GM12878 (cell line): ENCODE measurements at regions not wholly inside any gene's neighbourhood (a gene's known extent, or its start where the extent isn't known, plus 50 kb on each side); places are given as distances from the start of the nearest gene placed in this dataset.

Experiments
- ATAC-seq: fragments of 200-7000 bp; cut with Tn5 transposase; 3 replicates; pipeline ENCODE4 v1.9.1; 2020; ENCODE audit warnings: mild to moderate bottlenecking, moderate library complexity
- BruUV-seq: library from RNA; stranded (reverse); fragments of 400-500 nt; replicated peaks from 2 replicates; lab custom pipeline; 2021; lab: Mats Ljungman, UMichigan
- CTCF ChIA-PET: fragments of 300-600 bp; sonication (Branson Sonifier 250); formaldehyde crosslinking; extraction: SDS; loops from one replicate; lab custom pipeline; 2021; ENCODE audit warnings: inconsistent platforms; lab: Yijun Ruan, JAX
- POLR2A ChIA-PET: fragments of 350-600 bp; formaldehyde crosslinking; extraction: SDS; loops from one replicate; lab custom pipeline; 2021; ENCODE audit warnings: inconsistent platforms; lab: Charles Lee
- RAD21 ChIA-PET: fragments of 300-600 bp; sonication (Branson Sonifier 250); formaldehyde crosslinking; loops from one replicate; lab custom pipeline; 2023; ENCODE audit warnings: antibody characterized with exemption; ENCODE audit not compliant: unreplicated experiment; lab: Charles Lee
- SMC1A ChIA-PET: fragments of 300-600 bp; sonication (Branson Sonifier 250); formaldehyde crosslinking; loops from one replicate; lab custom pipeline; 2023; ENCODE audit not compliant: unreplicated experiment, uncharacterized antibody; lab: Charles Lee
- DNase-seq: peaks from one replicate; pipeline ENCODE4 v3.0.0-alpha.2; 2011; ENCODE audit warnings: low read depth, low spot score
- FAIRE-seq: peaks from 3 replicates; lab custom pipeline; 2011; peaks lifted over from hg19 to GRCh38; lab: Jason Lieb, UNC
- H2AFZ ChIP-seq: 2 replicates; pipeline ENCODE4 v1.6.0; 2011; ENCODE audit warnings: low read depth, low read length, control low read depth; ENCODE audit not compliant: control insufficient read depth
- H3K27ac ChIP-seq: 2 replicates; pipeline ENCODE4 v1.5.1; 2011; ENCODE audit warnings: control low read depth; ENCODE audit not compliant: control insufficient read depth, insufficient read depth
- H3K27me3 ChIP-seq, 2 experiments: replicated peaks in 1 of 2; 2 replicates each; pipeline versions ENCODE4 v1.6.0 to v1.6.1; 2011; ENCODE audit warnings: low read length in 1 of 2; ENCODE audit not compliant: control insufficient read depth in 2 of 2, insufficient read depth in 2 of 2
- H3K36me3 ChIP-seq, 2 experiments: 2 replicates each; pipeline ENCODE4 v1.5.1; 2011; ENCODE audit warnings: low read length in 1 of 2; ENCODE audit not compliant: control insufficient read depth in 2 of 2, insufficient read depth in 2 of 2
- H3K4me1 ChIP-seq: 2 replicates; pipeline ENCODE4 v1.6.1; 2011; ENCODE audit warnings: mild to moderate bottlenecking, low read length, moderate library complexity, mixed read lengths; ENCODE audit not compliant: control insufficient read depth, insufficient read depth
- H3K4me2 ChIP-seq: 2 replicates; pipeline ENCODE4 v1.6.0; 2011; ENCODE audit warnings: control low read depth; ENCODE audit not compliant: control insufficient read depth, insufficient read depth
- H3K4me3 ChIP-seq: fragments of 200-600 bp; sonication (generic); 2 replicates; pipeline ENCODE4 v1.5.1; 2016
- H3K79me2 ChIP-seq: 2 replicates; pipeline ENCODE4 v1.6.0; 2011; ENCODE audit warnings: low read length; ENCODE audit not compliant: control insufficient read depth, insufficient read depth
- H3K9ac ChIP-seq: 2 replicates; pipeline ENCODE4 v1.8.0; 2011; ENCODE audit warnings: low read length, control low read depth, mixed read lengths; ENCODE audit not compliant: control insufficient read depth, insufficient read depth
- H3K9me3 ChIP-seq: replicated peaks from 3 replicates; pipeline ENCODE4 v1.5.1; 2011; ENCODE audit warnings: mild to moderate bottlenecking, low read length; ENCODE audit not compliant: control insufficient read depth, insufficient read depth
- H4K20me1 ChIP-seq: 2 replicates; pipeline ENCODE4 v1.6.0; 2011; ENCODE audit not compliant: control insufficient read depth, insufficient read depth
- DPF2 ChIP-seq: fragments of 450-650 bp; IDR thresholded peaks from 2 replicates; pipeline ENCODE4 v1.6.1; 2017; ENCODE audit warnings: mild to moderate bottlenecking
- FOXM1 ChIP-seq: IDR thresholded peaks from 2 replicates; pipeline ENCODE4 v1.6.1; 2012; ENCODE audit warnings: low read depth, mild to moderate bottlenecking, inconsistent platforms, low read length, moderate library complexity
- IKZF1 ChIP-seq: fragments of 450-650 bp; conservative IDR thresholded peaks from 2 replicates; pipeline ENCODE4 v1.6.1; 2017; ENCODE audit warnings: antibody characterized with exemption, mild to moderate bottlenecking
- IKZF2 ChIP-seq, 2 experiments: fragments of 450-650 bp; IDR thresholded peaks; 2 replicates each; pipeline ENCODE4 v1.6.1; 2017; ENCODE audit warnings: mild to moderate bottlenecking in 2 of 2, moderate library complexity in 2 of 2
- IRF4 ChIP-seq: IDR thresholded peaks from 2 replicates; pipeline ENCODE4 v1.6.1; 2011; ENCODE audit warnings: low read depth, low read length
- KAT2A ChIP-seq: conservative IDR thresholded peaks from 2 replicates; pipeline ENCODE4 v1.6.1; 2011; ENCODE audit warnings: low read depth, low read length; ENCODE audit not compliant: control insufficient read depth
- MTA2 ChIP-seq: fragments of 450-650 bp; IDR thresholded peaks from 2 replicates; pipeline ENCODE4 v1.6.1; 2016; ENCODE audit warnings: low read depth, mild to moderate bottlenecking, moderate library complexity
- NR2C1 ChIP-seq: fragments of 450-650 bp; IDR thresholded peaks from 2 replicates; pipeline ENCODE4 v1.6.1; 2017; ENCODE audit warnings: antibody characterized with exemption, mild to moderate bottlenecking, moderate library complexity
- NR2F1 ChIP-seq: fragments of 450-650 bp; conservative IDR thresholded peaks from 2 replicates; pipeline ENCODE4 v1.6.1; 2017; ENCODE audit warnings: mild to moderate bottlenecking
- POU2F2 ChIP-seq: IDR thresholded peaks from 3 replicates; pipeline ENCODE4 v1.6.1; 2011; ENCODE audit warnings: low read depth, mild to moderate bottlenecking, low read length, borderline replicate concordance
- RAD21 ChIP-seq: IDR thresholded peaks from 2 replicates; pipeline ENCODE4 v1.6.1; 2011; ENCODE audit warnings: mild to moderate bottlenecking, low read depth, low read length, moderate library complexity; ENCODE audit not compliant: insufficient read depth
- SIX5 ChIP-seq: IDR thresholded peaks from 2 replicates; pipeline ENCODE4 v1.6.1; 2011; ENCODE audit warnings: mild to moderate bottlenecking, low read depth, low read length, moderate library complexity; ENCODE audit not compliant: severe bottlenecking
- SMC3 ChIP-seq: IDR thresholded peaks from 2 replicates; pipeline ENCODE4 v1.6.1; 2011; ENCODE audit warnings: low read length, improper control_type of control experiment, borderline replicate concordance
- TCF3 ChIP-seq: IDR thresholded peaks from 2 replicates; pipeline ENCODE4 v1.6.1; 2012; ENCODE audit warnings: low read depth, mild to moderate bottlenecking, low read length, borderline replicate concordance; ENCODE audit not compliant: insufficient read depth
- YY1 ChIP-seq: IDR thresholded peaks from 2 replicates; pipeline ENCODE4 v1.6.1; 2011; ENCODE audit warnings: low read depth, mild to moderate bottlenecking, low read length
- ZNF207 ChIP-seq: fragments of 450-650 bp; IDR thresholded peaks from 2 replicates; pipeline ENCODE4 v1.6.1; 2014; ENCODE audit warnings: antibody characterized with exemption, mild to moderate bottlenecking, borderline replicate concordance
- ZNF217 ChIP-seq: fragments of 450-650 bp; IDR thresholded peaks from 2 replicates; pipeline ENCODE4 v1.6.1; 2017; ENCODE audit warnings: antibody characterized with exemption, mild to moderate bottlenecking
- WGBS: methylation state at CpG from one replicate; pipeline ENCODE4 v1.1.6; 2016; ENCODE audit warnings: low lambda C conversion rate; ENCODE audit not compliant: insufficient replicate concordance, insufficient coverage; ENCODE audit errors: missing lambda C conversion rate; 5-methylcytosine and 5-hydroxymethylcytosine counted together
- in situ Hi-C: fragments of 300-500 bp; cut with MboI; formaldehyde crosslinking; loops from 9 replicates; pipeline ENCODE4 v1.14.3; 2018; ENCODE audit warnings: mixed read lengths
- intact Hi-C: fragments of 100-400 bp; cut with micrococcal nuclease; formaldehyde crosslinking; loops from one replicate; pipeline ENCODE4 v1.14.2; 2022; ENCODE audit not compliant: unreplicated experiment
- TF ChIP-seq, protein P1 (sequence below): fragments of 450-650 bp; IDR thresholded peaks from 2 replicates; pipeline ENCODE4 v1.6.1; 2017; ENCODE audit warnings: mild to moderate bottlenecking, low read depth, inconsistent platforms; ENCODE audit not compliant: poor library complexity, severe bottlenecking
- TF ChIP-seq, protein P2 (sequence below), 3 experiments: IDR thresholded peaks in 2 of 3; conservative IDR thresholded peaks in 1 of 3; 2 replicates each; pipeline ENCODE4 v1.5.1; 2011; ENCODE audit warnings: low read depth in 3 of 3, low read length in 3 of 3, mild to moderate bottlenecking in 3 of 3, control low read depth in 2 of 3, moderate library complexity in 2 of 3, inconsistent platforms in 1 of 3, mixed read lengths in 1 of 3; ENCODE audit not compliant: control insufficient read depth in 2 of 3, insufficient read depth in 1 of 3; ENCODE audit errors: extremely low read depth in 1 of 3

DNA sequence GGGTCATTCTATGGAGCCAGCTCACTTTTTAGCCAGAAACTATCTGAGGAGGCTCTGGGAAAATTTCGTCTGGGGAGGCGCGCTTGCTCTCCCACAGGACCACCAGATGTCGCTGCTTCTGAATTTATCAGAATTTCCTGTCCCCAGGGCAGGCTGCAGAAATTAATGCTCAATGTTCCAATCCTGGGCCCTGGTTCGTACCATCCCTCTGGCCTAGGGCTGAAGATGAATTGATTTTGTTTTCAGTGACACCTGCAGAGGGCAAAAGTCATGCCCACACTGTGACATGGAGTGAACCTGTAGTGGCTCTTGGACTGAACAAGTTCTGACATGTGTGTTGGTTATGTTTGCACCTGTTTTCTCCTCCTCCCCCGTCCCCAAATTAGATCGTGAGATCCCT, 482.6 kb downstream of the NPIPA7 start:
- no peak overlapping the region for H3K27ac ChIP-seq
- CTCF ChIA-PET = interaction anchor here (0.6 to 5.9 kb wide), 62 partner anchors 8 to 1055 kb away, joined by 3 to 29 read pairs (median 3); no protein-coding TSS in a partner anchor
- FAIRE-seq (peak; percentile 82), DNase-seq (peak; percentile 46), ATAC-seq (peak; percentile 94)
- H3K9me3 ChIP-seq = no peaks in the 10 kb centered on the region
- no peaks in the 10 kb centered on the region for H3K36me3 ChIP-seq
- RAD21 ChIA-PET = interaction anchor here (0.6 to 3.5 kb wide), 22 partner anchors 47 to 720 kb away, joined by 3 to 27 read pairs (median 4); no protein-coding TSS in a partner anchor
- no peaks in the 10 kb centered on the region for H3K79me2 ChIP-seq
- peak overlapping the region; percentile 10; the same call in 1 of the 2 replicates for H2AFZ ChIP-seq
- 5% methylated on average over 7 of the region's 7 CpGs for WGBS
- peaks cover 4% of the 10 kb centered on the region; the same call in 1 of the 2 replicates for H3K4me1 ChIP-seq
- no peak overlapping the region for H3K4me3 ChIP-seq
- SMC1A ChIA-PET = interaction anchor here (0.6 to 3.3 kb wide), 31 partner anchors 11 to 721 kb away, joined by 3 to 18 read pairs (median 5); no protein-coding TSS in a partner anchor
- in situ Hi-C loops = loop anchor here (10.0 kb wide), 1 partner anchor 483 kb away; no protein-coding TSS in a partner anchor
- H4K20me1 ChIP-seq = no peaks in the 10 kb centered on the region
- no peaks in the 10 kb centered on the region; a peak in 1 of 4 replicates for H3K27me3 ChIP-seq
- no peak overlapping the region for H3K4me2 ChIP-seq
- POLR2A ChIA-PET = interaction anchor here (0.7 kb wide), 1 partner anchor 137 kb away, joined by 9 read pairs; no protein-coding TSS in a partner anchor
- no peak overlapping the region for H3K9ac ChIP-seq
- intact Hi-C loops = loop anchor here (2.0 to 10.0 kb wide), 6 partner anchors 166 to 601 kb away; no protein-coding TSS in a partner anchor
- BruUV-seq = no TSS peak
- no peak for TF ChIP-seq NR2C1
- TF ChIP-seq, protein P1, sequence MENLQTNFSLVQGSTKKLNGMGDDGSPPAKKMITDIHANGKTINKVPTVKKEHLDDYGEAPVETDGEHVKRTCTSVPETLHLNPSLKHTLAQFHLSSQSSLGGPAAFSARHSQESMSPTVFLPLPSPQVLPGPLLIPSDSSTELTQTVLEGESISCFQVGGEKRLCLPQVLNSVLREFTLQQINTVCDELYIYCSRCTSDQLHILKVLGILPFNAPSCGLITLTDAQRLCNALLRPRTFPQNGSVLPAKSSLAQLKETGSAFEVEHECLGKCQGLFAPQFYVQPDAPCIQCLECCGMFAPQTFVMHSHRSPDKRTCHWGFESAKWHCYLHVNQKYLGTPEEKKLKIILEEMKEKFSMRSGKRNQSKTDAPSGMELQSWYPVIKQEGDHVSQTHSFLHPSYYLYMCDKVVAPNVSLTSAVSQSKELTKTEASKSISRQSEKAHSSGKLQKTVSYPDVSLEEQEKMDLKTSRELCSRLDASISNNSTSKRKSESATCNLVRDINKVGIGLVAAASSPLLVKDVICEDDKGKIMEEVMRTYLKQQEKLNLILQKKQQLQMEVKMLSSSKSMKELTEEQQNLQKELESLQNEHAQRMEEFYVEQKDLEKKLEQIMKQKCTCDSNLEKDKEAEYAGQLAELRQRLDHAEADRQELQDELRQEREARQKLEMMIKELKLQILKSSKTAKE = peak; percentile 27
- TF ChIP-seq IKZF2 (IDR thresholded peaks at IDR 0.05) = no peak
- no peak for TF ChIP-seq ZNF217
- TF ChIP-seq MTA2 = 0 out of 2 replicates have a peak, but pooled peaks have one; percentile 35
- TF ChIP-seq SIX5 = no peak
- 0 out of 2 replicates have a peak, but pooled peaks have one; percentile 22 for TF ChIP-seq DPF2
- TF ChIP-seq TCF3 = peak; percentile 31; the same call in 1 of the 2 replicates
- TF ChIP-seq IRF4 = 0 out of 2 replicates have a peak, but pooled peaks have one; percentile 17
- TF ChIP-seq, protein P2, sequence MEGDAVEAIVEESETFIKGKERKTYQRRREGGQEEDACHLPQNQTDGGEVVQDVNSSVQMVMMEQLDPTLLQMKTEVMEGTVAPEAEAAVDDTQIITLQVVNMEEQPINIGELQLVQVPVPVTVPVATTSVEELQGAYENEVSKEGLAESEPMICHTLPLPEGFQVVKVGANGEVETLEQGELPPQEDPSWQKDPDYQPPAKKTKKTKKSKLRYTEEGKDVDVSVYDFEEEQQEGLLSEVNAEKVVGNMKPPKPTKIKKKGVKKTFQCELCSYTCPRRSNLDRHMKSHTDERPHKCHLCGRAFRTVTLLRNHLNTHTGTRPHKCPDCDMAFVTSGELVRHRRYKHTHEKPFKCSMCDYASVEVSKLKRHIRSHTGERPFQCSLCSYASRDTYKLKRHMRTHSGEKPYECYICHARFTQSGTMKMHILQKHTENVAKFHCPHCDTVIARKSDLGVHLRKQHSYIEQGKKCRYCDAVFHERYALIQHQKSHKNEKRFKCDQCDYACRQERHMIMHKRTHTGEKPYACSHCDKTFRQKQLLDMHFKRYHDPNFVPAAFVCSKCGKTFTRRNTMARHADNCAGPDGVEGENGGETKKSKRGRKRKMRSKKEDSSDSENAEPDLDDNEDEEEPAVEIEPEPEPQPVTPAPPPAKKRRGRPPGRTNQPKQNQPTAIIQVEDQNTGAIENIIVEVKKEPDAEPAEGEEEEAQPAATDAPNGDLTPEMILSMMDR (IDR thresholded peaks at IDR 0.05 in 2 of 3, conservative IDR thresholded peaks at IDR 0.05 in 1 of 3; ENCODE audit: control insufficient read depth in 2 of 3, extremely low read depth in 1 of 3, insufficient read depth in 1 of 3, low read depth in 3 of 3, low read length in 3 of 3) = peak; percentile 70 to 87 (median 86)
- peak; percentile 63; the same call in 1 of the 2 replicates for TF ChIP-seq NR2F1
- no peak for TF ChIP-seq POU2F2
- TF ChIP-seq ZNF207 = 0 out of 2 replicates have a peak, but pooled peaks have one; percentile 22
- TF ChIP-seq IKZF1 = peak; percentile 37
- 0 out of 2 replicates have a peak, but pooled peaks have one; percentile 23 for TF ChIP-seq FOXM1
- TF ChIP-seq YY1 = peak; percentile 67; the same call in 1 of the 2 replicates
- TF ChIP-seq RAD21 = peak; percentile 83
- TF ChIP-seq SMC3 = peak; percentile 95
- TF ChIP-seq KAT2A = no peak
- TF ChIP-seq, all 136 proteins: peak for 13
